Left cardiac atrium (tissue), 4 donors: ENCODE measurements at regions not wholly inside any gene's neighbourhood (a gene's known extent, or its start where the extent isn't known, plus 50 kb on each side); places are given as distances from the start of the nearest gene placed in this dataset.

Source experiments
- ATAC-seq, 2 donors: fragments of 200-7000 bp; cut with Tn5 transposase; one replicate each; pipeline ENCODE4 v1.9.1; 2020; ENCODE audit warnings: mild to moderate bottlenecking in 2 of 2, moderate library complexity in 2 of 2
- DNase-seq: peaks from one replicate; pipeline ENCODE4 v3.0.0-alpha.2; 2020
- intact Hi-C, 2 donors: fragments of 100-400 bp; cut with DNase I; formaldehyde crosslinking; loops; one replicate each; pipeline versions ENCODE4 v1.14.1 to v1.15.1; 2022 to 2023
- donor health status: DM: no; HTN: yes; CAD: no.
- donor health status: DM: no; HTN: yes; CAD: no; lungs with severe emphysema.
- donor health status: DM: yes; HTN: yes; CAD: no.
- donor health status: Dilated cardiomyopathy.

DNA sequence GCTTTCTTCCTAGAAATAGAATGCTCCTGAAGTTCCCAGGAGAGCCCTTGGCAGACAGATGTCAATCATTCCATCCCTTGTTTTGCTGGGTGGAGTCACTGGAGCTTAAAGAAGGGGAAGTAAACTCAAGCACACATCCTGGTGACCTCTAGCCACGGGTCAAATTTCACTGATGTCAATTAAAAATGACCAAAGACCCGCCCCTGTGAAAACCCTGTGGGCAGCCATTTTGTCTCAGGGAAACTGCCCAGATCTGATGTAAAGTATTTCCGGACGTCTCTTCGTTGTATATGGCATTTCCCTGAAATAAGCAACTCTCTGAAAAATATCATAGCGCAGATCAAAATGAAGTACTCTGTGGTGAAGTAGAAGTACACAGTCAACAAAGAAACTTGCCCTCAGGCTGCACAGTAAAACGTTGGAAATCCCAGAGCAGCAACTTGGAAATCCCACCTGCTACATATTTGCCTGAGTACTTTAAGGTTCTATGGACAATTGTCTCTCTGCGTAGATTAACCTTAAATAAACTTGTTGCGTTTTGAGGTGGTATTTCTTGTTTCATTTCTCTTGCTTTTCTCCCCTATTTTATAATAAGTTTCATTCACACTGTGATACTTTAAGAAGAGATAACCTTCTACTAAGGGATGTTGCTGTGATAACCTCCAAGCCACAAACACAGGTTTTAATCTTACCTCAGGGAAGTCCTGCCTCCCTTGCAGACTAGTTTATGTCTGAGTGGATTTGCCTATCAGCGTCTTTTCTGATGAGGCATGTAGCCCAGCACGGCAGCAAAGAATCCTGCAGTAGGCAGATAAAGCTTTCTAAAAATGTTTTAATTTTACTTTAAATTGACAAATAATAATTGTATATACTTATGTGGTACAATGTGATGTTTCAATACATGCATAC lies 60.9 kb upstream of the PIP5K1B start:
- DNase-seq (no peak), ATAC-seq (no peak)
- intact Hi-C loops: no loop called here

DNA sequence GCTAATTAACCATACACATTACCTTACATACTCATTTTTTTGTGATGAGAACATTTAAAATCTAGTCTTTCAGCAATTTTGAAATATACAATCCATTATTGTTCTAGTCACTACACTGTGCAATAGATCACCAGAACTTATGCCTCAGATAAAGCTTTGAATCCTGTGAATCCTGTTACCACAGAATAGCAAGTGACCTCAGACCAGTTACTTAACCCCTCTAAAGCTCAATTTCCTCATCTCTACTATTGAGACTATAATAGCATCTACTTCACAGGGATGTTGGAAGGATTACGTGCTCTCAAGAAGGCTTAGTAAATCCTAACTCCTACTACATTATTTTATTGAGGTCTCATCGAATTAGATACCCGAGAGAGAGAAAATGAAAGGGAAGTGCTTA lies 60.2 kb upstream of the PIP5K1B start:
- ATAC-seq: no peak
- intact Hi-C loops: no loop called here
- DNase-seq: no peak

DNA sequence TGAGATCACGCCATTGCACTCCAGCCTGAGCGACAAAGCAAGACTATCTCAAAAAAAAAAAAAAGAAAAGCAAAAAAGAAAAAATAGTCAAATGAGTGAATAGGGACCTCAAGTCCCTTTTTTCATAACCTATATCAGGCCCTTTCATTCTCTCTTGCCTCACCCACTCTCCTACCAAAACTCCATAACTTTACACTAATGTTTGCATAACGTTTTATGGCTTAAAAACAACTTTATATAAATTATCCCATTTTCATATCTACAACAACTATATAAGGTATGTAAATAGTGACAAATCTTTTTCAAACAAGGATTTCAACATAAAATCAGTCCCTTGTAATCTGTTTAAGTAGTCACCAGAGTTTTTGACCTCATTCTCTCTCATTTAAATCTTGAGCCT lies 56.9 kb upstream of the PIP5K1B start:
- ATAC-seq (no peak), DNase-seq (no peak)
- intact Hi-C loops: no loop called here

DNA sequence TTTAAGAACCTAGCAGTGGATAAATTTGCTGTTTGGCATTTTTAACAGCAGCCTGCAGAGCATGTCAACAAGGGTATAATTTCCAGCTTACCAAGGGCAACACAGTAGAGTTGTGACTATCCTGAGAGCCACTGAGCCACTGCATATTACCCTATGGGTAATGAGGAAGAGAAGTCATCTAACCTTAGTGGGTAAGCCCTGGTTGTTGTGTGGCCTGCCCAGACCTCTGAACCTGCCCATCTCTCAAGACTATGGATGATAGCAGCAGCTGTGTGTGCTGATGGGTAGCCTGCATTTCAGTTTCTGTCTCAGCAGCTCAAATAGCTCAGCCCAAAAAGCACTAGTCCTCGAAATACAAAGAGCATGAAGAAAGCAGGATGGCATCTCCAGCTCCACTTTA lies 56.1 kb upstream of the PIP5K1B start:
- intact Hi-C loops: no loop called here
- ATAC-seq: no peak

DNA sequence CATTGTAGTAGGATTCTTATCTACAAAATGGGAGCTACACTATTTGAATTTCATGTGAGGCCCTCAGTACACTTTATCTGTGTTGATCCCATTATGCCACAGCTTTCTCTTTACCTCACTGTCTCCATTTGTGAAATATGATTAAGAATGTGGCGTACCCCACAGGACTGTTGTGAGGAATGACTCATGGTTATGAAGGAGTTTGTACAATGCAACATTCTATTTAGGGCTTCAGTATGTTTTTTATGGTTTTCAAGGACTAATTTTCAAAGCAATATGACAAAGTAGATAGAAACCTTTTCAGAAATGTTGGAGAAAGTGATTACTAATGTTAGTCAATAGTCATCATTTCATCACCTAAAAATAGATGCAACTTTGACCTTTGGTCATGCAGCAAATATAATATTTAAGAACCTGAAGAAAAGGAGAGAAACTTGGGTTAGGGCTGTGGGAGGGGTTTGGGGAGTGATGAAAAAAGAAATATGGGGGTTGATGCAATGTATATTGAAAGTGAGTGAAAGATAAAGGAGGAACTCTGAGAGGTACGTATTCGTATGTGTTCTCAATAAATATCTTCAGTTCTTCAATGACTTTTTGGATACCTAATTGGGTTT lies 53.7 kb upstream of the PIP5K1B start:
- intact Hi-C loops: no loop called here
- ATAC-seq (no peak), DNase-seq (no peak)

More for the DNA sequence above, 56.1 kb upstream of the PIP5K1B start:
- DNase-seq: no peak

DNA sequence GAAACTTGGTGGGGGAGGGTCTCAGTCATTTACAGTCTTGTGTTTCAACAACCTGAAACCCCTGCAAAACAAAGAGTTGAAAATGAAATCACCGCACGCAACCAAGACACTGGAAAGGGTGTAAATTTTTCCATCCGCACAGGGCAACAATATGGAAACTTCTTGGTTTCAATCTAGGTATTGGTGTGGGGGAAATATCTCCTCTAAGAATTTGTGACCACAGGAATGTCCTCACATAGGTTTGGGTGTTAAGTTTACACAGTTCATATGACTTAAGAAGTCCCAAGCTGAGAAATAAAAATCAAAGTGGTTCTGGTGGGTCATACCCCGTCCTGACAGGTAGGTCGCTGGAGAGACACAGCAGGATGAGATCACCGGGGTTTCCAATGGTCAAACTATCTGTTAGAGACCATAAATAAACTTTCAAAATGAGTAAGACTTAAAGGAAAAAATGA lies 51.9 kb upstream of the PIP5K1B start:
- DNase-seq (no peak), ATAC-seq (no peak)
- intact Hi-C loops: no loop called here

DNA sequence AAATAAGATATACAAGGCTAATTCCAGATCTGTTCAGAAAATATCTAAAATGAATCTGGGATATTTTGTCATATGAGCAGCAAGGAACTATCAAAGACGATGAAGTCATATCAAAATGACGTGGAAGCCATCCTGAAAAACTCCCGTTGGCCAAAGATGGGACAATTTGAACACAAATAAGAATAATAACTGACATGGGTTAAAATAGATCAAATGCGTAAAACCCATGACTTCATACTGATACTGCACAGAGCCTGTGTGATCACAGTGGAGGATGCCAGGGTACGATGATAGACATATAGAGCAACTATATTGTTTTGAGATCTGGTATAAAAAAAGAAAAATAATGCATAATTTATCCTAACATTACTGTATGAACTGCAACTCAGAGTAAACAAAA lies 51.0 kb upstream of the PIP5K1B start:
- intact Hi-C loops: no loop called here
- ATAC-seq: no peak
- DNase-seq: no peak
